GM21515 (cell line): ENCODE measurements at regions not wholly inside any gene's neighbourhood (a gene's known extent, or its start where the extent isn't known, plus 50 kb on each side); places are given as distances from the start of the nearest gene placed in this dataset.
"Not testable (repeated sequence)": the region's sequence is repeated elsewhere in the genome, so short reads cannot be mapped to it uniquely, and the experiment has no call there.

Experiments used
- ATAC-seq: cut with Tn5 transposase; IDR thresholded peaks from one replicate; pipeline ENCODE4 v1.9.1; 2021; ENCODE audit not compliant: unreplicated experiment

GRCh38 chr7:109577265-109577664 is 1007.6 kb downstream of the DNAJB9 start:
- ATAC-seq = no peak

- no peak for ATAC-seq
Measured at GRCh38 chr7:109579901-109580300, 1010.2 kb downstream of the DNAJB9 start.

DNA sequence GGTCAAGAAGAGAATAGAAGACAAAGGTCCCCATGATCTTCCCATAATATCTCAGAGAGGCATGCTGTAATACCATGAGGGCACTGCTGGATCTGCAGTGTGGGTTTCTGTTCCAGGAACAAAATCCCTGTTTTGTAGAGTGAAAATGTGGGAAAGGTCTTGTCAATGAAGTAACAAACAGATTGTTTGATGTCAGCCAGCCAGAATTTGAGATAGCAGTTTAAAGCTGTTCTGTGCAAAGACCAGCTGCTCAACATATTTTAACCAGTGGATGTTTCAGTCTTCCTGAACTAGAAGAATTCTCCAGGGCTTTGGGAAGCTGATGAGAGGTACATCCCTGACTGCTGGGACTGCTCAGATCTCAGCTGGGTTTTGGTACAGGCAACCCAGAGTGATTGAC is 1012.5 kb downstream of the DNAJB9 start:
- no peak for ATAC-seq

DNA sequence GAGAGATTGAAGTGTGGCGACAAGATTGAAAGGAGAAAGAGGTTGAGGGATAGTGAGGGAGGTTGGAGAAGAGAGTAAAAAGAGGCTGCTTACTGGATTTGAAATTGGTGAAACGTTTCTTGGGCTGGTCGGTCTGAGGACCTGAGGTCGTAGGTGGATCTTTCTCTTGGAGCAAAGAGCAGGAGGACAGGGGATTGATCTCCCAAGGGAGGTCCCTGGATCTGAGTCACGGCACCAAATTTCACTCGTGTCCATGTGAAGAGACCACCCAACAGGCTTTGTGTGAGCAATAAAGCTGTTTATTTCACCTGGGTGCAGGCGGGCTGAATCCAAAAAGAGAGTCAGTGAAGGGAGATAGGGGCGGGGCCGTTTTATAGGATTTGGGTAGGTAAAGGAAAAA is 1027.3 kb downstream of the DNAJB9 start:
- not testable (repeated sequence) for ATAC-seq

GRCh38 chr7:109611656-109612055 is 1042.0 kb downstream of the DNAJB9 start:
- no peak for ATAC-seq

GRCh38 chr7:109616551-109617069 is 1046.9 kb downstream of the DNAJB9 start:
- ATAC-seq = no peak

- ATAC-seq = no peak
Measured at GRCh38 chr7:109622320-109622719, 1052.6 kb downstream of the DNAJB9 start.

DNA sequence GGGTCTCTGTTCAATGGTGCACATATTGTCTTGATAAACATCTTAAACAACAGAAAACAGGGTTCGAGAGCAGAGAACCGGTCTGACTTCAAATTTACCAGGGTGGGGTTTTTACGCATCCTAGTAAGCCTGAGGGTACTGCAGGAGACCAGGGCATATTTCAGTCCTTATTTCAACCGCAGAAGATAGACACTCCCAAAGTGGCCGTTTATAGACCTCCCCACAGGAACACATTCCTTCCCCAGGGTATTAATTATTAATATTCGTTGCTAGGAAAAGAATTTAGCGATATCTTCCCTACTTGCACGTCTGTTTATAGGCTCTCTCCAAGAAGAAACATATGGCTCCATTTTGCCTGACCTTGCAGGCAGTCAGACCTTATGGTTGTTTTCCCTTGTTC is 1063.2 kb downstream of the DNAJB9 start:
- not testable (repeated sequence) for ATAC-seq

DNA sequence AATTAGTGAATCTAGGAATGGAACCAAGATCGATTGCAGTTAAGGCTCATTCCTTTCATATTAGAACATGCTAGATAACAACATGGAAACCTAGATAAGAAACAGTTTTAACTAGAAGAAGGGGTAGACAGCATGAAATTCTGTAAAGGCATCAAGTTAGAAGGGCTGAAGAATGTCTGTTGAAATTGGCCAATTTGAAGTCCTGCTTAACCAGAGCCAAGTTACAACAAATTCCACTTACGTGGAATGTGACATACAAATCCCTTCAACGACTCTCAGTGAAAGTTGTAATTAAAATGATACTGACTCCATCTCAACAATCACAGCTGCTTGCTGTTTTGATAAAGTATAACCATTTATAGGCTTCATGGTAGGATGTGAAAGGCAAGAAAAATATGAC is 1065.7 kb downstream of the DNAJB9 start:
- no peak for ATAC-seq

DNA sequence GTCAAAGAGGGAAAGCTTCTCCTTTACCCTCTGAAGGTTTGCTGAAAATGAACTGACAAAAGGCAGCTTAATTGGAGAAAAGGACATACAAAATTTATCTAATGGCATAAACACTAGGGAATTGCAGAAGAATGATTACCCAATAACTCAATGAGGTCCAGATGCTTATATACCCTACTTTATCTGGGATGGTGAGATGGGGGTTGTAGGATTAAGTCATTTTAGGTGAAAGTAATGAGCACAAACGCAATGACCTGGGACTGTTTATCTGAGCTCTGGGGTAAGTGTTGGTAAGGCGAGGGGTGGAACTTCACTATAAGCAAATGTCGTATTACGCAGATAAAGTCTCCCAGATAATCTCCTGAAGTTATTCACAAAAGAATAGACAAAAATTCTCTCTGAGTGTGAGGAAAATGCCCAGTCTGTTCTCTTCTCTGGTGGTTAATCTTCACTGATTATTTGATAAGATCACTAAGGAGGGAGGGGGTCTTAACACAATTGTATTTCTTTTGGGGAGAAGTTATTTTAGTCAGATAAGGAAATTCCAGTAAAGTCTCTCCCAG is 1067.8 kb downstream of the DNAJB9 start:
- ATAC-seq = no peak

DNA sequence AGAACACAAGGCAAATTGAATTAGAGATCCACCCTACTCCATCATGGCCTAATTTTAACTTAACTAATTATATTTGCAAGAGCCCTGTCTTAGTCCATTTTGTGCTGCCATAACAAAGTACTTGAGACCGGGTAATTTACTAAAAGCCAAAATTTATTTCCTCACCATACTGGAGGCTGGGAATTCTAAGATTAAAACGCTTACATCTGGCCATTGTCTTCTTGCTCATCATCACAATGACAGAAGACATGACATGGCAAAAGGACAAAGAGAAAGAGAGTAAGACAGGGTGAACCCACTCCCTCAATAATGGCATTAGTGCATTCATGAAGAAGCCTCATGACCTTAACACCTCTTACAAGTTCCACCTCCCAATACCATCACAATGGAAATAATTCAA is 1068.6 kb downstream of the DNAJB9 start:
- ATAC-seq = no peak

DNA sequence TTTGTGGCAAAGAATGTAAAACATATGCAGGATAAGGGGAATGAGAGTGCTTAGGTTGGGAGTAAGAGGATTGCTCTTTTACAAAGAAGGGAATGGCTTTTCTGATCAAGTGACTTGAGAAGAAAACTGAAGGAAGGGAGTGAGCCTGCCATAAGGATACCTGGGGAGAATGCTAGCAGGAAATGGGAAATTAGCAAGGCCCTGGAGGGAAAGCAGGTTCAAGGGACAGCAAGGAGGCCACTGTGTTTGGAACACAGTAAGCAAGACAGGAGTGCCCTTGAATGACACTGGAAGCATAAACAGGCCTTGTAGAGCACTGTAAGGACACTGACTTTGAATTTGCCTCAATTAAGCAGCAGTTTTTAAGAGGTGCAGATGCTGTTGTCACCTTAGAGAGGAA is 1069.9 kb downstream of the DNAJB9 start:
- ATAC-seq = no peak

DNA sequence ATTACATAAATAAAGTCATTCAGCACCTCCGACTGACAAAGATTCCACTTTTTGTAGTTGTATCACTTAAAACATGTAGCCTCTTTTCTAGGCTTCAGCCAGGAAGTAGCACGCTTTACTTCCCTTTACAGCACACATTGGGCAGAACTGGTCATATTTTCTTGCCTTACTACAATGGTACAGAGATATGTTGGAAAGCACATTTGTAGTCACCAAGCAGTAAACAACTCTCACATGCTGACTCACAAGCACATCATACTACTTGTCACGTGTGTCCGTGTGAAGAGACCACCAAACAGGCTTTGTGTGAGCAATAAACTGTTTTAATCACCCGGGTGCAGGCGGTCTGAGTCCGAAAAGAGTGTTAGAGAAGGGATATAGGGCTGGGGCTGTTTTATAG is 1071.8 kb downstream of the DNAJB9 start:
- ATAC-seq = no peak

- no peak for ATAC-seq
Measured at GRCh38 chr7:109646124-109646523, 1076.5 kb downstream of the DNAJB9 start.

DNA sequence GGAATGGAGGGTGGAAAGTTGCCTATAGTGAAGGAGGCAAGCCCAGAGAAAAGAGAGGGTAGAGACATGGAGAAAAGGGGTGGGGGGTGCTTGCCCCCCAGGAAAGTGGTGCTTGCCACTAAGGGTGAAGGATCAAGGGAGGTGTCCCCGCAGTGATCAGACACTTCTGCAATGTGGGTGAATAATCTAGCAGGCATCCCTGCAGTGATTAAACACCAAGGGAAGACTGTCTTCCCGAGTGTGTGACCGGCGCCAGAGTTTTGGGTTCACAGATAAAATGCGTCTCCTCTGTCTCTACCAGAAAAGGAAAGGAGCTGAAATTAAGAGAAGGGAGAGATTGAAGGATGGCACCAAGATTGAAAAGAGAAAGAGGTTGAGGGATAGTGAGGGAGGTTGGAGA is 1076.9 kb downstream of the DNAJB9 start:
- not testable (repeated sequence) for ATAC-seq

DNA sequence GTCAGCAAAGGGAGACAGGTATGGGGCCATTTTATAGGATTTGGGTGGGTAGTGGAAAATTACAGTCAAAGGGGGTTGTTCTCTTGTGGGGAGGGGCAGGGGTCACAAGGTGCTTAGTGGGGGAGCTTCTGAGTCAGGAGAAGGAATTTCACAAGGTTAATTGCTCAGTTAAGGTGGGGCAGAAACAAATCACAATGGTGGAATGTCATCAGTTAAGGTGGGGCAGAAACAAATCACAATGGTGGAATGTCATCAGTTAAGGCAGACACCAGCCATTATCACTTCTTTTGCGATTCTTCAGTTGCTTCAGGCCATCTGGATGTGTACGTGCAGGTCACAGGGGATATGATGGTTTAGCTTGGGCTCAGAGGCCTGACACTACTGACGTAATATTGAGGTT is 1077.6 kb downstream of the DNAJB9 start:
- not testable (repeated sequence) for ATAC-seq

- ATAC-seq = no peak
Measured at GRCh38 chr7:109659261-109659660, 1089.6 kb downstream of the DNAJB9 start.

- no peak for ATAC-seq
Measured at GRCh38 chr7:109660401-109660800, 1090.7 kb downstream of the DNAJB9 start.

- no peak for ATAC-seq
Measured at GRCh38 chr7:109663806-109664205, 1094.1 kb downstream of the DNAJB9 start.

DNA sequence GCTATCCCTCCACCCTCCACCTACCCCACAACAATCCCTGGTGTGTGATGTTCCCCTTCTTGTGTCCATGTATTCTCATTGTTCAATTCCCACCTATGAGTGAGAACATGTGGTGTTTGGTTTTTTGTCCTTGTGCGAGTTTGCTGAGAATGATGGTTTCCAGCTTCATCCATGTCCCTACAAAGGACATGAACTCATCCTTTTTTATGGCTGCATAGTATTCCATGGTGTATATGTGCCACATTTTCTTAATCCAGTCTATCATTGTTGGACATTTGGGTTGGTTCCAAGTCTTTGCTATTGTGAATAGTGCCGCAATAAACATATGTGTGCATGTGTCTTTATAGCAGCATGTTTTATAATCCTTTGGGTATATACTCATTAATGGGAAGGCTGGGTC is 1117.6 kb downstream of the DNAJB9 start:
- not testable (repeated sequence) for ATAC-seq

GRCh38 chr7:109692613-109693012 is 1122.9 kb downstream of the DNAJB9 start:
- ATAC-seq = not testable (repeated sequence)

DNA sequence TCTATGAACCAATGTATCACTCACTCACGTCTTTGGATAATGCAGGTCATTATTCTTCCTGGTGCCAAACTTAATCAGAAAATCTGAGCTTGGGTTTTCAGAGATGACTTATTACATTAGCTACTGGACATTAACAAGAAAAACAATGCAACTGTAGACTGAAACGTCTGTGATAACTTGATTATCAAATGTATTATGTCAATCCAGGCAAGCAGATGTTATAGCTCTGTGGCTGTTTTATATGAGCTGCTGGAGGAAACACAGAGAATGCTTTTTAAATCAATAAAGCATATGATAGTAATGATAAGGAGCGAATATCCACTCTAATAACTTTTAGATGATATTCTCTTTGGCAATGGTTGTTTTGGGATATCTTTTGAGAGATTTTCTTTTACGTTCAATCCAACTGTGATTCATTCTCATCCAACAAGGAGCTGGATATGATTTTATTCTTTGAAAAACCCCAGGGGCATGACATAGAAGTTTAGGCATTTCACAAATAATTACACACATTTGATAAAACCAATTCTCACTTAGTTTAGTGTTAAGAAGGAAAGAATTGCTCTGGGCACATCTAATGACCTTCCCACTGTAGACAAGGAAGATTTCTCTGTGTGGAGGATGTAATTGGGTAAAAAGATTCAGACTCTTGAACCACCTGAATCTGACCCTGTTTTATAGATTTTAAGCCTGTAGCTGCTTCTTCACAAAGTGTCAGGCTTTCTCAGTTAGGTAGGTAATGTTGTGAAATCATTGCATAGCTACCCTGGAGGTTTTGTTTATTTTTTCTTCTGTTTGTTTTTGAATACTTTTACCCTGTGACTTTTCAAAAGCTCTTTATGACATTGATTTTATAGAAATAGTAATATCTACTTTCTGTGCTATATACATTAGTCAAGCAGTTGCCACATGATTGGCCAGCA is 1124.7 kb downstream of the DNAJB9 start:
- ATAC-seq = no peak
